T-cell (primary cell): ENCODE measurements at regions not wholly inside any gene's neighbourhood (a gene's known extent, or its start where the extent isn't known, plus 50 kb on each side); places are given as distances from the start of the nearest gene placed in this dataset.

ENCODE experiments used
- ATAC-seq, 4 experiments: fragments of 200-7000 bp in 3 of 4; fragments of 150-1000 bp in 1 of 4; cut with Tn5 transposase; replicated peaks in 1 of 4; 1 replicate in 3 of 4; 2 replicates in 1 of 4; pipeline ENCODE4 v1.10.0; 2021; ENCODE audit warnings: moderate library complexity in 3 of 4, mild to moderate bottlenecking in 2 of 4, moderate number of reproducible peaks in 1 of 4
- CTCF ChIA-PET, 2 donors: fragments of 300-600 bp; sonication (Branson Sonifier 250); formaldehyde crosslinking; loops; one replicate each; lab custom pipeline; 2022; ENCODE audit warnings: antibody characterized with exemption in 2 of 2; lab: Charles Lee
- POLR2A ChIA-PET, 2 donors: fragments of 300-600 bp; sonication (Branson Sonifier 250); formaldehyde crosslinking; loops; one replicate each; lab custom pipeline; 2022; ENCODE audit warnings: antibody characterized with exemption in 2 of 2; lab: Charles Lee
- DNase-seq, 35 experiments: peaks; one replicate each; pipeline versions ENCODE4 v3.0.0 to v3.0.0-alpha.2; 2013 to 2023
- H3K27ac ChIP-seq: one replicate; pipeline ENCODE4 v1.5.1; 2013; ENCODE audit warnings: low read length
- H3K27me3 ChIP-seq, 2 experiments: replicated peaks in 1 of 2; 1 replicate in 1 of 2; 2 replicates in 1 of 2; pipeline versions ENCODE4 v1.6.1 to v1.7.0; 2013; ENCODE audit warnings: low read length in 1 of 2, mixed read lengths in 1 of 2; ENCODE audit not compliant: control insufficient read depth in 2 of 2, insufficient read depth in 2 of 2; ENCODE audit errors: extremely low read depth in 1 of 2
- H3K36me3 ChIP-seq, 2 donors: 1 replicate in 1 of 2; 2 replicates in 1 of 2; pipeline versions ENCODE4 v1.6.1 to v1.7.0; 2013; ENCODE audit warnings: low read length in 1 of 2; ENCODE audit not compliant: control insufficient read depth in 2 of 2, insufficient read depth in 1 of 2; ENCODE audit errors: extremely low read depth in 1 of 2
- H3K4me1 ChIP-seq, 2 experiments: 1 replicate in 1 of 2; 2 replicates in 1 of 2; pipeline versions ENCODE4 v1.6.1 to v1.7.0; 2013; ENCODE audit warnings: low read length in 2 of 2, mixed read lengths in 1 of 2; ENCODE audit not compliant: insufficient read depth in 2 of 2, control insufficient read depth in 1 of 2; ENCODE audit errors: extremely low read depth in 1 of 2
- H3K4me3 ChIP-seq, 2 donors: 1 replicate in 1 of 2; 2 replicates in 1 of 2; pipeline versions ENCODE4 v1.5.1 to v1.7.0; 2013; ENCODE audit warnings: mild to moderate bottlenecking in 2 of 2, low read length in 1 of 2, moderate library complexity in 1 of 2; ENCODE audit not compliant: control insufficient read depth in 1 of 2; ENCODE audit errors: extremely low read depth in 1 of 2
- H3K9me3 ChIP-seq: 2 replicates; pipeline ENCODE4 v1.7.0; 2013
- H3K27ac Mint-ChIP-seq, 2 donors: one replicate each; pipeline ENCODE4 v1.8.0; 2020 to 2021; ENCODE audit warnings: mild to moderate bottlenecking in 2 of 2, mixed read lengths in 2 of 2
- H3K27me3 Mint-ChIP-seq, 2 donors: one replicate each; pipeline ENCODE4 v1.8.0; 2021 to 2022; ENCODE audit warnings: mixed read lengths in 2 of 2
- H3K36me3 Mint-ChIP-seq: one replicate; pipeline ENCODE4 v1.8.0; 2021; ENCODE audit warnings: mixed read lengths
- H3K4me1 Mint-ChIP-seq, 3 donors: one replicate each; pipeline ENCODE4 v1.8.0; 2020 to 2022; ENCODE audit warnings: mixed read lengths in 3 of 3, mild to moderate bottlenecking in 1 of 3
- H3K4me3 Mint-ChIP-seq, 3 donors: one replicate each; pipeline ENCODE4 v1.8.0; 2020 to 2022; ENCODE audit warnings: mild to moderate bottlenecking in 3 of 3, mixed read lengths in 3 of 3, moderate library complexity in 3 of 3
- H3K9me3 Mint-ChIP-seq, 3 donors: one replicate each; pipeline ENCODE4 v1.8.0; 2020 to 2022; ENCODE audit warnings: mixed read lengths in 3 of 3
- WGBS: methylation state at CpG from one replicate; pipeline ENCODE4 v1.1.5; 2013; ENCODE audit warnings: missing lambda C conversion rate; ENCODE audit not compliant: insufficient coverage; 5-methylcytosine and 5-hydroxymethylcytosine counted together

DNA sequence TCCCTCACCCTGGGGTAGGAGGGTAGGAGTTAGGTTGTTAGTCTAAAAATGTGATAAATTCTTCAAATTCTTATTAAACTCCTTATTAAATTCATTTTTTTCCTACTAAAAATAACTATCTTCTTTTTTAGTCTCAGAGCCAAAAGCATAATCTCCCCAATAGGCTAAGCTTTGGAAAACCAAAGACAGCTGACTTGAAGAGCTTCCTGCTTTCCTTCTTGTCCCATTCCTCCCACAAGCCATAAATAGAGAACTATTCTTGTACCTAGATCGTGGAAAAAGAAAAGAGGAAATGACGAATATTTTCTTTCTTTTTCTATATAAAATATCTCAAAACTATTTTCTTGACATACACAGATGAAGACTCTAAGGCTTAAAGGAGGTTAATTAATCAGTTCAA, 486.9 kb downstream of the CDH8 start:
- no peak overlapping the region for H3K4me3 ChIP-seq
- no peaks in the 10 kb centered on the region for H3K4me1 ChIP-seq
- WGBS: no CpG with 5 or more reads among the region's 2 CpGs
- POLR2A ChIA-PET: no interaction called here
- CTCF ChIA-PET: no interaction called here
- peaks cover 4% of the 10 kb centered on the region for H3K9me3 ChIP-seq
- no peaks in the 10 kb centered on the region for H3K27me3 ChIP-seq
- no peak overlapping the region for H3K27ac Mint-ChIP-seq
- H3K27me3 Mint-ChIP-seq: no peaks in the 10 kb centered on the region
- no peaks in the 10 kb centered on the region for H3K4me1 Mint-ChIP-seq
- no peak overlapping the region for H3K4me3 Mint-ChIP-seq
- no peak for ATAC-seq
- peaks cover 8 to 45% (median 28%) of the 10 kb centered on the region in 3 donors for H3K9me3 Mint-ChIP-seq
- no peaks in the 10 kb centered on the region for H3K36me3 ChIP-seq
- no peak for DNase-seq
- H3K36me3 Mint-ChIP-seq: no peaks in the 10 kb centered on the region
- H3K27ac ChIP-seq: no peak overlapping the region

DNA sequence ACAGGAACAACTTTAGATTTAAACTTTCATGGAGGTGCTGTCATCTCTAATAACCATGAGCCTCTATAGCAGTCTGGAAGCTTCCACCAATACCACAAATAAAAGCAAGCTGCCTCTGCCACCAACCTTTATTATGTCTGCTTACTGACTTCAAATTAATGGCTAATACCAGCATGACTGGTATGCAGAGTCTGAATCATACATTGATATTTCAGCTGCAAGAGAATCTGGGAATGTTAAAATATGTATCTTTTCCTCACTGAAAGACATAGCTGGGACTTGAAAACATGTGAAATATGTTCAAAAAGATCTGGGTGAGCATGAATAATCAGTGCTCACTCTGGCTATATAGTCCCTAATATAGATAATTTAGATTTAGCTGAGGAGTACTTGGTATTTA, 488.6 kb downstream of the CDH8 start:
- DNase-seq (no peak), ATAC-seq (no peak)
- Mint-ChIP-seq H3K9me3 (peaks cover 8 to 47% (median 26%) of the 10 kb centered on the region in 3 donors), H3K4me1 (no peaks in the 10 kb centered on the region), H3K27me3 (no peaks in the 10 kb centered on the region), H3K4me3 (no peak overlapping the region), H3K36me3 (no peaks in the 10 kb centered on the region), H3K27ac (no peak overlapping the region)
- no peaks in the 10 kb centered on the region for H3K36me3 ChIP-seq
- no peaks in the 10 kb centered on the region for H3K4me1 ChIP-seq
- no peak overlapping the region for H3K27ac ChIP-seq
- POLR2A ChIA-PET: no interaction called here
- no peaks in the 10 kb centered on the region for H3K27me3 ChIP-seq
- no peak overlapping the region for H3K4me3 ChIP-seq
- no peaks in the 10 kb centered on the region for H3K9me3 ChIP-seq
- CTCF ChIA-PET: no interaction called here

DNA sequence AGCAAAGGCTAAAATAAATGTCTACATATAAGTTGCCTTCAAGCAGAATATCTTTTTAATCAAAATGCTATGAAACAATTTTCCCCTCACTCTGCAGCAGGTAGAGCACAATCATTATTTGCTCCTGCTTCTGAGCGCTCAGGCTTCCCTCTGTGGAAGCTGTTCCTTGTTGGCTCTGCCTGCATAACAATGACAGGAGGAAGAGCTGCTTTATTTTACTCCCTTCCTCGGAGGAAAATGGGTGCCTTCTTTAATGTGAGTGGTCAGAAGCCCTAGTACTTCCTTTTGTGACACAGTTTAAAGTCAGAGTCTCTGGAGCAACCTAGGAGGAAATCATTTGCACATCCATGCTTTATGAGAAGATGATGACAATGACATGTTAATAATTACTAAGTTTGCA, 492.1 kb downstream of the CDH8 start:
- Histone ChIP-seq H3K9me3 (peaks cover 3% of the 10 kb centered on the region), H3K36me3 (no peaks in the 10 kb centered on the region), H3K4me1 (no peaks in the 10 kb centered on the region), H3K27me3 (no peaks in the 10 kb centered on the region), H3K27ac (no peak overlapping the region), H3K4me3 (no peak overlapping the region)
- WGBS: no CpG with 5 or more reads among the region's 2 CpGs
- Mint-ChIP-seq H3K27me3 (no peaks in the 10 kb centered on the region), H3K27ac (no peak overlapping the region), H3K36me3 (no peaks in the 10 kb centered on the region), H3K9me3 (peaks cover 8 to 41% (median 26%) of the 10 kb centered on the region in 3 donors), H3K4me3 (no peak overlapping the region), H3K4me1 (no peaks in the 10 kb centered on the region)
- DNase-seq (no peak), ATAC-seq (no peak)
- POLR2A ChIA-PET: no interaction called here
- CTCF ChIA-PET: no interaction called here

DNA sequence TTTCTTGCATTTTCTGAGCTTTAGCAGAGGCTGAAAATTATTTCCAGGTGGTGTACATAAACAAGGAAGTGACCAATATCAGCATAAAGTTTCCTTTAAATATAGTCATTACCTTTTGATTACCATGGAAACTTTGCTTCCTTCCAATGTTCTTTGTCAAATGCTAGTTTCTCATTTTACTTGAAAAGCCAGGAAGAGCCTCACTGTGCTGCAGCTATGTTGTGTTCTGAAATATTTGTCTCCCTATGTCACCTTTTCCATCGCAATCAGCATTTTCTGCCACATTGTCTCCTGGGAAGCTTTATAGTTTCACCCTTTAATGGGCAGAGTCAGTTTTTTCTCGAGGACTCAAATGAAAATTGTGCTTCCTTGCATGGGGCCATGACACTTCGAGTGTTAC, 496.0 kb downstream of the CDH8 start:
- no peaks in the 10 kb centered on the region for H3K27me3 ChIP-seq
- ATAC-seq (no peak), DNase-seq (no peak)
- Mint-ChIP-seq H3K4me3 (no peak overlapping the region), H3K4me1 (no peaks in the 10 kb centered on the region), H3K27ac (no peak overlapping the region), H3K36me3 (no peaks in the 10 kb centered on the region), H3K9me3 (peaks cover 7 to 52% (median 31%) of the 10 kb centered on the region in 3 donors), H3K27me3 (no peaks in the 10 kb centered on the region)
- no peaks in the 10 kb centered on the region for H3K4me1 ChIP-seq
- H3K4me3 ChIP-seq: no peak overlapping the region
- peaks cover 3% of the 10 kb centered on the region for H3K9me3 ChIP-seq
- 56% methylated on average over 2 of the region's 3 CpGs for WGBS
- ChIA-PET CTCF (no interaction called here), POLR2A (no interaction called here)
- H3K36me3 ChIP-seq: no peaks in the 10 kb centered on the region
- no peak overlapping the region for H3K27ac ChIP-seq

DNA sequence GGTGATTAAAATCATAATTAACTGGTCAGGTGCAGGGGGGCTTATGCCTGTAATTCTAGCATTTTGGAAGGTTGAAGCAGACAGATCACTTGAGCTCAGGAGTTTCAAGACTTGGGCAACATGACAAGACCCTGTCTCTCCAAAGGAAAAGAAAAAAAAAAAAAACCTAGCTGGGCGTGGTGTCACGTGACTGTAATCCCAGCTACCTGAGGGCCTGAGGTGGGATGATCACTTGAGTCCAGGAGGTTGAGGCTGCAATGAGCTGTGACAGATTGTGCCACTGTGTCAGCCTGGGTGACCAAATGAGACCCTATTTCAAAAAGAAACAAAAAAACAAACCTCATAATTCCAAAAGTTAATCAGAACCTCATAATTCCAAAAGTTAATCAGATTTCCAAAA, 505.5 kb downstream of the CDH8 start:
- DNase-seq (no peak), ATAC-seq (no peak)
- no peaks in the 10 kb centered on the region for H3K4me1 Mint-ChIP-seq
- Histone ChIP-seq H3K4me1 (no peaks in the 10 kb centered on the region), H3K27ac (no peak overlapping the region), H3K9me3 (no peaks in the 10 kb centered on the region), H3K27me3 (no peaks in the 10 kb centered on the region), H3K36me3 (no peaks in the 10 kb centered on the region), H3K4me3 (no peak overlapping the region)
- WGBS: no CpG with 5 or more reads among the region's 2 CpGs
- ChIA-PET CTCF (interaction anchor here in 1 of 2 donors (0.6 kb wide), 1 partner anchor 19 kb away, joined by 3 read pairs; no protein-coding TSS in a partner anchor), POLR2A (interaction anchor here (0.6 to 0.7 kb wide), 3 partner anchors 20 to 700 kb away, joined by 3 to 8 read pairs (median 7); no protein-coding TSS in a partner anchor)
- H3K36me3 Mint-ChIP-seq: no peaks in the 10 kb centered on the region
- no peaks in the 10 kb centered on the region for H3K27me3 Mint-ChIP-seq
- no peak overlapping the region for H3K27ac Mint-ChIP-seq
- H3K9me3 Mint-ChIP-seq: peaks cover 31 to 38% (median 36%) of the 10 kb centered on the region in 3 donors
- H3K4me3 Mint-ChIP-seq: no peak overlapping the region

DNA sequence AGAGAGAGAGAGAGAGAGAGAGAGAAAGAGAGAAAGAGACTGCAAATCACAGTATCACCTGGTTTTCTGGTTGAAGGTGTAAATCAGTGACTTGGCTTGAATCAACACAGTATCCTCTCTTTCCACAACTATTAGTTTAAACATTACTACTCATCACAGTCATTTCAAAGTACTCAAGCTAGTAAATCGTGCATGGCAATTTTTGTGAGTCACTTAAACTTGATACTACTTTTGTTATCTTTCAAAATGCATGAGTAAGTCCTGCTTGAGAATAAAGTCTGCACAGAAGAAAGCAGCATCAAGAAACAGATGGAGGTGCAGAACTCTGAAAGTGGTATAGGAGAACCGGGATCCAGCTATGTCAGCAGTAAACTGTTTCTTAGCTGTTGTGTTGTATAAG, 535.4 kb downstream of the CDH8 start:
- Histone ChIP-seq H3K27me3 (no peaks in the 10 kb centered on the region), H3K27ac (no peak overlapping the region), H3K9me3 (peaks cover 5% of the 10 kb centered on the region), H3K36me3 (no peaks in the 10 kb centered on the region), H3K4me1 (no peaks in the 10 kb centered on the region), H3K4me3 (no peak overlapping the region)
- Mint-ChIP-seq H3K36me3 (no peaks in the 10 kb centered on the region), H3K27ac (no peak overlapping the region), H3K9me3 (peaks cover 6 to 21% (median 14%) of the 10 kb centered on the region in 3 donors), H3K27me3 (no peaks in the 10 kb centered on the region), H3K4me3 (no peak overlapping the region), H3K4me1 (no peaks in the 10 kb centered on the region)
- POLR2A ChIA-PET: no interaction called here
- no peak for DNase-seq
- no peak for ATAC-seq
- WGBS: no CpG with 5 or more reads among the region's 2 CpGs
- CTCF ChIA-PET: no interaction called here

DNA sequence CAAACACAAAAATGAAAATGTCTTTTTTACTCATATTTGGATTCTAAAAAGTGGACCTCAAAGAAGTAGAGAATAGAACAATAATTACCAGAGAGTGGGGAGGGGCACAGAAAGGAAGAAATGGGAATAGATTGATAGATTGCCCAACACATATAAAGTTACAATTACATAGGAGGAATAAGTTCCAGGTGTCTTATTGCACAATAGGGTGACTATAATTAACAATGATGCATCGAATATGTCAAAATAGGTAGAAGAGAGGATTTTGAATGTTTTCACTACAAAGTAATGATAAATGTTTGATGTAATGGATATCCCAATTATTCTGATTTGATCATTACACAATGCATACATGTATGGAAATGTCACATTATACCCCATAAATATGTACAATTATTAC, 556.0 kb downstream of the CDH8 start:
- Histone ChIP-seq H3K4me3 (no peak overlapping the region), H3K27ac (no peak overlapping the region), H3K27me3 (no peaks in the 10 kb centered on the region), H3K4me1 (no peaks in the 10 kb centered on the region), H3K36me3 (no peaks in the 10 kb centered on the region), H3K9me3 (no peaks in the 10 kb centered on the region)
- WGBS: no CpG with 5 or more reads among the region's 1 CpG
- Mint-ChIP-seq H3K27me3 (no peaks in the 10 kb centered on the region), H3K36me3 (no peaks in the 10 kb centered on the region), H3K9me3 (peaks cover 3 to 36% (median 10%) of the 10 kb centered on the region in 3 donors), H3K4me1 (no peaks in the 10 kb centered on the region), H3K27ac (no peak overlapping the region), H3K4me3 (no peak overlapping the region)
- ATAC-seq (no peak), DNase-seq (no peak)
- ChIA-PET POLR2A (no interaction called here), CTCF (no interaction called here)
